Ovary (tissue), 7 donors: ENCODE measurements at regions not wholly inside any gene's neighbourhood (a gene's known extent, or its start where the extent isn't known, plus 50 kb on each side); places are given as distances from the start of the nearest gene placed in this dataset.

Experiments used
- DNase-seq, 5 donors: peaks; one replicate each; pipeline ENCODE4 v3.0.0-alpha.2; 2019 to 2020
- H3K27ac ChIP-seq, 2 donors: fragments of 200-600 bp; one replicate each; pipeline versions ENCODE4 v1.5.1 to v1.8.0; 2019 to 2022
- H3K27me3 ChIP-seq: fragments of 200-600 bp; one replicate; pipeline ENCODE4 v1.8.0; 2022
- H3K36me3 ChIP-seq: fragments of 200-600 bp; sonication (generic); one replicate; pipeline ENCODE4 v1.5.1; 2019
- H3K4me1 ChIP-seq: one replicate; pipeline ENCODE4 v1.8.1; 2013; ENCODE audit warnings: mild to moderate bottlenecking, moderate library complexity; ENCODE audit not compliant: insufficient read depth
- H3K4me3 ChIP-seq: fragments of 200-600 bp; sonication (generic); one replicate; pipeline ENCODE4 v1.5.1; 2017
- H3K9me3 ChIP-seq, 2 donors: fragments of 200-600 bp in 1 of 2; sonication (generic) in 1 of 2; one replicate each; pipeline versions ENCODE4 v1.5.1 to v1.8.1; 2013 to 2019; ENCODE audit warnings: mild to moderate bottlenecking in 1 of 2, moderate library complexity in 1 of 2
- EP300 ChIP-seq: sonication (generic); formaldehyde crosslinking; IDR thresholded peaks from one replicate; pipeline ENCODE4 v1.6.1; 2017; ENCODE audit warnings: antibody characterized with exemption
- POLR2A ChIP-seq: fragments of 450-650 bp; IDR thresholded peaks from one replicate; pipeline ENCODE4 v1.6.1; 2017; ENCODE audit warnings: antibody characterized with exemption, mild to moderate bottlenecking, moderate library complexity
- WGBS, 3 donors: extraction: QIAGEN DNeasy Blood & Tissue Kit in 1 of 3; methylation state at CpG; one replicate each; pipeline versions ENCODE4 v1.1.5 to v1.1.7; 2013 to 2017; 5-methylcytosine and 5-hydroxymethylcytosine counted together
- intact Hi-C, 4 donors: fragments of 100-400 bp; cut with DNase I; formaldehyde crosslinking; loops; one replicate each; pipeline versions ENCODE4 v1.11.0 to v1.15.1; 2022 to 2023
- TF ChIP-seq, protein P1 (sequence below), 3 donors: fragments of 450-650 bp in 2 of 3; fragments of 200-600 bp in 1 of 3; IDR thresholded peaks; one replicate each; pipeline versions ENCODE4 v1.5.1 to v1.8.0; 2016 to 2022; ENCODE audit warnings: antibody characterized with exemption in 3 of 3, mild to moderate bottlenecking in 1 of 3
- donor health status: DM: no; HTN: no; CAD: no; lungs with moderate emphysema.
- donor health status: DM: no; HTN: no; CAD: no.
- donor health status: Bipolar disorder and iron deficiency.
- donor health status: DM: no; HTN: no; CAD: no.
- donor health status: DM: yes; HTN: yes; CAD: no.

DNA sequence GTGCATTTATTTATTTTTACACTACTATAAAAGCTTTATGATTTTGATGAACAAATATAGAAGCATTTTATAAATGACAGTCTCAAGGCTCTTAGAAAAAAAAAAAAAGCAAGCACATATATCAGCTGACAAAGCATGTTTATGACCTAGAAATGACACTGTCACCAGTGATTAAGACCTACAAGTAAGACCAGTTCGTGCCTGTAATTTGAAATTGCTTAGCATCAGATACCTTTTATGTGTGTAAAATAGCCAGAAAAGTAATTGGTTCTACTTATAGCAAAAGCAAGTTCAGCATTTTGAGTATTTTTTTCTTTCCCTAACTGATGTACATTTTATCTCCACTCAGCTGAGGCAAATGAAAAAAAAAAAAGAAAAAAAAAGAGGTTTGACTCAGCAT is 808.4 kb downstream of the CDH18 start:
- Histone ChIP-seq H3K27me3 (no peaks in the 10 kb centered on the region), H3K9me3 (no peaks in the 10 kb centered on the region), H3K4me1 (no peaks in the 10 kb centered on the region), H3K27ac (no peak overlapping the region), H3K4me3 (no peak overlapping the region), H3K36me3 (no peaks in the 10 kb centered on the region)
- DNase-seq: no peak
- intact Hi-C loops: no loop called here
- TF ChIP-seq POLR2A (no peak), EP300 (no peak)
- TF ChIP-seq, protein P1, sequence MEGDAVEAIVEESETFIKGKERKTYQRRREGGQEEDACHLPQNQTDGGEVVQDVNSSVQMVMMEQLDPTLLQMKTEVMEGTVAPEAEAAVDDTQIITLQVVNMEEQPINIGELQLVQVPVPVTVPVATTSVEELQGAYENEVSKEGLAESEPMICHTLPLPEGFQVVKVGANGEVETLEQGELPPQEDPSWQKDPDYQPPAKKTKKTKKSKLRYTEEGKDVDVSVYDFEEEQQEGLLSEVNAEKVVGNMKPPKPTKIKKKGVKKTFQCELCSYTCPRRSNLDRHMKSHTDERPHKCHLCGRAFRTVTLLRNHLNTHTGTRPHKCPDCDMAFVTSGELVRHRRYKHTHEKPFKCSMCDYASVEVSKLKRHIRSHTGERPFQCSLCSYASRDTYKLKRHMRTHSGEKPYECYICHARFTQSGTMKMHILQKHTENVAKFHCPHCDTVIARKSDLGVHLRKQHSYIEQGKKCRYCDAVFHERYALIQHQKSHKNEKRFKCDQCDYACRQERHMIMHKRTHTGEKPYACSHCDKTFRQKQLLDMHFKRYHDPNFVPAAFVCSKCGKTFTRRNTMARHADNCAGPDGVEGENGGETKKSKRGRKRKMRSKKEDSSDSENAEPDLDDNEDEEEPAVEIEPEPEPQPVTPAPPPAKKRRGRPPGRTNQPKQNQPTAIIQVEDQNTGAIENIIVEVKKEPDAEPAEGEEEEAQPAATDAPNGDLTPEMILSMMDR (IDR thresholded peaks at IDR 0.05): no peak
- WGBS, 3 donors: 25 to 39% (median 35%) methylated on average over 1 of the region's 1 CpG

DNA sequence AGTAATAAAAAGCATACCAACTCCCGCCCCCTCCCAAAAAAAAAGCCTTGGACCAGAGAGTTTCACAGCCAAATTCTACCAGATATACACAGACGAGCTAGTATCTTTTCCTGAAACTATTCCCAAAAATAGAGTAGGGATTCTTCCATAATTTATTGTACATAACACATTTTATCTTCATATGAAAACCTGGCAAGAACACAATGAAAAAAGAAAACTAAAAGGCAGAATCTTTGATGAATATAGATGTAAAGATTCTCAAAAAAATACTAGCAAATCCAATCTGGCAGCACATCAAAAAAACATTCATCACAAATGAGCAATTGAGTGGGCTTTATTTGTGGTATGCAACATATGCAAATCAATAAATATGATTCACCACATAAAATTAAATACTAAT is 798.8 kb downstream of the CDH18 start:
- Histone ChIP-seq H3K4me3 (no peak overlapping the region), H3K9me3 (no peaks in the 10 kb centered on the region), H3K27me3 (no peaks in the 10 kb centered on the region), H3K27ac (no peak overlapping the region), H3K4me1 (no peaks in the 10 kb centered on the region), H3K36me3 (no peaks in the 10 kb centered on the region)
- no peak for DNase-seq
- no peak for TF ChIP-seq EP300
- no peak for TF ChIP-seq POLR2A
- TF ChIP-seq, protein P1 (IDR thresholded peaks at IDR 0.05): no peak
- intact Hi-C loops: no loop called here
- 30 to 37% (median 31%) methylated on average over 2 of the region's 2 CpGs for WGBS, 3 donors

DNA sequence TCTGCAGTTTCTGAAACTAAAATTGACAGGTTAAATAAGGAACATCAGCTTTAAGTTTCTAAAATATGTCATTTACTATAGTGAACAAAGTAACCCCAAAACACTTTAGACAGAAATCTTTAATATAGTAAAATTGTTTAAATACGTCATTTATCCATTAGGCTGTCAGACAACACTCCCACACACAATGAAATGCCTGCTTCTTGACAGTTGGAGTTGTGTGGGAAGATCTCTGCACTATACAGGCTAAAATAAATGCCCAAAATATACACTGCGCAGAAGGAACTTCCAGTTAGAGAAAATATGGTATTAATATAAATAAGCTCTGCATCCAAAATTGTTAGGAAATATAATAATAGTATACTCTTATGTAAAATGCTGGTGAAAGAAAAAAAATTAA is 794.4 kb downstream of the CDH18 start:
- no peaks in the 10 kb centered on the region for H3K36me3 ChIP-seq
- H3K27me3 ChIP-seq: no peaks in the 10 kb centered on the region
- no peak overlapping the region for H3K4me3 ChIP-seq
- H3K27ac ChIP-seq: no peak overlapping the region
- DNase-seq: no peak
- intact Hi-C loops: no loop called here
- no peaks in the 10 kb centered on the region for H3K9me3 ChIP-seq
- TF ChIP-seq POLR2A: no peak
- TF ChIP-seq, protein P1 (IDR thresholded peaks at IDR 0.05): no peak
- no peak for TF ChIP-seq EP300
- no peaks in the 10 kb centered on the region for H3K4me1 ChIP-seq
- 67 to 80% (median 76%) methylated on average over 2 of the region's 2 CpGs for WGBS, 3 donors

DNA sequence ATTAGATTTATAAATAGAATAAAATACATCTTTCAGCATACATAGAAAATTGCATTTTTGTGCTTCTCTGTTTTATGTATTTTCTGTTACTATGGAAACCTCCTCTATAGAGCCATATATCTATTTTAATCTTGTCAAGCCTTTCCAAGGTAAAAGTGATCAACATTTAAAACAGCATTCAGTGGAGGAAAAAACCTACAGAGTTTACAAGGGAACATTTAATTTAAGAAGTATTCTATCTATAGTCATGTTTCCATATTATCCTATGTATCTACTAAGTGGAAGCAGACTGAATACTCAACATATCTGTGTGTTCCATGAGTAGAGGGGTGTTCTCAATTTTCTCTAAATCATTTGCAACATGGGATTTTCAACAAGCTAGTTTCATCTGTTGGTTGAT is 791.4 kb downstream of the CDH18 start:
- intact Hi-C loops: no loop called here
- no peaks in the 10 kb centered on the region for H3K27me3 ChIP-seq
- no peaks in the 10 kb centered on the region for H3K36me3 ChIP-seq
- no peak overlapping the region for H3K4me3 ChIP-seq
- TF ChIP-seq, protein P1 (IDR thresholded peaks at IDR 0.05): no peak
- TF ChIP-seq EP300 (no peak), POLR2A (no peak)
- no peaks in the 10 kb centered on the region for H3K4me1 ChIP-seq
- no peaks in the 10 kb centered on the region for H3K9me3 ChIP-seq
- no peak for DNase-seq
- no peak overlapping the region for H3K27ac ChIP-seq

DNA sequence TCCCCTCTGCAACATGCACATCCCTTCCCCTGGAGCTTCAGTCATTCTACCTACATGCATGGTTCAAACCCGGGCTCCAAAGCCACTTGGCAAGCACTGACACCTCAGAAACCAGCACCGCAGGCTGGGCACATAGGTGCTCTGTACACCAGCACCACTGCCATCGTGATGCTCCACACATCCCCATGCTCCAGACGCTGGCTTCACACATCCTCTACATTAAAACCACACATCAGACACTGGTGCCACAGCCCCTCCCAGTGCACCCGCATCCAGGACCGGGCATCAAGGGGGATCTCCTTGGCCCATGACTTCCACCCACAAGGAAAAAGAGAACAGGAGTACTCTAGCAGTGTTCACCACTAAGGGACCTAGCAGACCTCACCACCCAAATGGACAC is 787.7 kb downstream of the CDH18 start:
- no peak for DNase-seq
- Histone ChIP-seq H3K36me3 (no peaks in the 10 kb centered on the region), H3K4me3 (no peak overlapping the region), H3K27ac (no peak overlapping the region), H3K4me1 (no peaks in the 10 kb centered on the region), H3K9me3 (no peaks in the 10 kb centered on the region), H3K27me3 (no peaks in the 10 kb centered on the region)
- TF ChIP-seq EP300 (no peak), POLR2A (no peak)
- TF ChIP-seq, protein P1 (IDR thresholded peaks at IDR 0.05): no peak
- WGBS, 3 donors: 89 to 95% (median 92%) methylated on average over 6 of the region's 6 CpGs
- intact Hi-C loops: no loop called here
